WTC11 (cell line): ENCODE measurements at regions not wholly inside any gene's neighbourhood (a gene's known extent, or its start where the extent isn't known, plus 50 kb on each side); places are given as distances from the start of the nearest gene placed in this dataset.

ENCODE experiments used
- ATAC-seq: fragments of 200-7000 bp; cut with Tn5 transposase; 2 replicates; pipeline ENCODE4 v1.10.0; 2021; ENCODE audit warnings: mild to moderate bottlenecking, moderate library complexity
- CTCF ChIA-PET: fragments of 300-600 bp; sonication (Branson Sonifier 250); formaldehyde crosslinking; loops from one replicate; lab custom pipeline; 2021; ENCODE audit warnings: antibody characterized with exemption; lab: Charles Lee
- POLR2A ChIA-PET: fragments of 350-600 bp; sonication (Branson Sonifier 250); formaldehyde crosslinking; loops from one replicate; lab custom pipeline; 2021; ENCODE audit warnings: antibody characterized with exemption; lab: Charles Lee
- DNase-seq: peaks from one replicate; pipeline ENCODE4 v3.0.0; 2021; ENCODE audit warnings: low spot score
- H3K27ac Mint-ChIP-seq: 2 replicates; pipeline ENCODE4 v1.8.0; 2021; ENCODE audit warnings: mixed read lengths
- H3K27me3 Mint-ChIP-seq: 2 replicates; pipeline ENCODE4 v1.8.0; 2021; ENCODE audit warnings: low read depth, mild to moderate bottlenecking, moderate library complexity, mixed read lengths
- H3K36me3 Mint-ChIP-seq: 2 replicates; pipeline ENCODE4 v1.8.0; 2021; ENCODE audit warnings: mixed read lengths
- H3K4me1 Mint-ChIP-seq: 2 replicates; pipeline ENCODE4 v1.8.0; 2022; ENCODE audit warnings: mixed read lengths
- H3K4me3 Mint-ChIP-seq: 2 replicates; pipeline ENCODE4 v1.8.0; 2021; ENCODE audit warnings: mild to moderate bottlenecking, moderate library complexity, mixed read lengths
- H3K9me3 Mint-ChIP-seq: 2 replicates; pipeline ENCODE4 v1.8.0; 2021; ENCODE audit warnings: mixed read lengths
- EMX1 ChIP-seq: fragments of 250-450 bp; sonication (Bioruptor Pico); IDR thresholded peaks from 2 replicates; pipeline ENCODE4 v1.8.0; 2021; ENCODE audit warnings: mild to moderate bottlenecking
- ESRRA ChIP-seq: sonication (generic); formaldehyde crosslinking; IDR thresholded peaks from 2 replicates; pipeline ENCODE4 v1.8.1; 2022; ENCODE audit warnings: mild to moderate bottlenecking, missing genetic modification reagents, borderline replicate concordance
- HMGA2 ChIP-seq: fragments of 250-450 bp; sonication (Bioruptor Pico); IDR thresholded peaks from 2 replicates; pipeline ENCODE4 v1.4.0; 2021; ENCODE audit warnings: mild to moderate bottlenecking, moderate library complexity
- MXD4 ChIP-seq: fragments of 250-450 bp; sonication (Bioruptor Pico); IDR thresholded peaks from 2 replicates; pipeline ENCODE4 v1.8.0; 2021; ENCODE audit warnings: mild to moderate bottlenecking, moderate library complexity, borderline replicate concordance
- MYBL2 ChIP-seq: sonication (generic); formaldehyde crosslinking; IDR thresholded peaks from 2 replicates; pipeline ENCODE4 v1.8.1; 2023; ENCODE audit warnings: mild to moderate bottlenecking, moderate library complexity, missing genetic modification reagents
- OVOL2 ChIP-seq: fragments of 250-450 bp; sonication (Bioruptor Pico); IDR thresholded peaks from 2 replicates; pipeline ENCODE4 v1.9.0; 2021; ENCODE audit warnings: mild to moderate bottlenecking, borderline replicate concordance
- RELA ChIP-seq: sonication (generic); formaldehyde crosslinking; IDR thresholded peaks from 2 replicates; pipeline ENCODE4 v1.8.1; 2022; ENCODE audit warnings: missing genetic modification reagents, mild to moderate bottlenecking, borderline replicate concordance
- TEAD4 ChIP-seq: sonication (generic); formaldehyde crosslinking; IDR thresholded peaks from 2 replicates; pipeline ENCODE4 v1.8.0; 2022; ENCODE audit warnings: mild to moderate bottlenecking, missing genetic modification reagents
- ZNF263 ChIP-seq: sonication (generic); formaldehyde crosslinking; IDR thresholded peaks from 2 replicates; pipeline ENCODE4 v1.8.1; 2022; ENCODE audit warnings: low read depth, mild to moderate bottlenecking, moderate library complexity, missing genetic modification reagents
- ZNF396 ChIP-seq: fragments of 250-450 bp; sonication (Bioruptor Pico); IDR thresholded peaks from 2 replicates; pipeline ENCODE4 v1.8.0; 2021; ENCODE audit warnings: mild to moderate bottlenecking, moderate library complexity, borderline replicate concordance
- ZNF416 ChIP-seq: fragments of 250-450 bp; sonication (Bioruptor Pico); IDR thresholded peaks from 2 replicates; pipeline ENCODE4 v1.9.0; 2021; ENCODE audit warnings: mild to moderate bottlenecking, inconsistent platforms
- ZNF671 ChIP-seq: fragments of 250-450 bp; sonication (Bioruptor Pico); IDR thresholded peaks from 2 replicates; pipeline ENCODE4 v1.8.0; 2021; ENCODE audit warnings: mild to moderate bottlenecking
- TF ChIP-seq, protein P1 (sequence below): sonication (generic); formaldehyde crosslinking; IDR thresholded peaks from 2 replicates; pipeline ENCODE4 v1.8.0; 2023; ENCODE audit warnings: missing genetic modification reagents, mild to moderate bottlenecking, borderline replicate concordance
- TF ChIP-seq, protein P2 (sequence below): sonication (generic); formaldehyde crosslinking; IDR thresholded peaks from 2 replicates; pipeline ENCODE4 v1.8.0; 2022; ENCODE audit warnings: mild to moderate bottlenecking, missing genetic modification reagents
- TF ChIP-seq, protein P3 (sequence below): sonication (generic); formaldehyde crosslinking; IDR thresholded peaks from 2 replicates; pipeline ENCODE4 v1.8.1; 2023; ENCODE audit warnings: mild to moderate bottlenecking, missing genetic modification reagents, moderate library complexity
- TF ChIP-seq, protein P4 (sequence below): sonication (generic); formaldehyde crosslinking; conservative IDR thresholded peaks from 2 replicates; pipeline ENCODE4 v1.8.1; 2023; ENCODE audit warnings: mild to moderate bottlenecking, low read depth, missing genetic modification reagents, moderate library complexity
- TF ChIP-seq, protein P5 (sequence below): sonication (generic); formaldehyde crosslinking; IDR thresholded peaks from 2 replicates; pipeline ENCODE4 v1.8.0; 2022; ENCODE audit warnings: mild to moderate bottlenecking, missing genetic modification reagents

DNA sequence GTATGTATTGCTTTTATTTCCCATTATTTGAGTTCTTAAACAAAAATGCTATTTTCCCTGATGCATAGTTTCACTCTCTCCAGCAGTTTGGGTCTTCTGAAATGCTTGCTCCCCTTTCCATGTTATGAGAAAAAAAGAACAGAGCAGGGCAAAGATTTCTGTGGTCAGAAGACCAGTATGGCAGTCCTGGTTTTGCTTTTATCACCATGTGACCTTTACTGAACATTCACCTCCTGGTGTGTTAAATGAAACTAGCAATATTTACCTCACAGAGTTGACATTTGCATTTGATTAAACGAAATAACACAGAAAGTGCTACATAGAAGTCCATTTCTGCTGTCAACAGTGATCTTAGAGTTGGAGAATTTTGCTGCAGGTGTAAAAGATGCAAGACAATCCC, 141.0 kb upstream of the G2E3 start:
- ChIA-PET CTCF (no interaction called here), POLR2A (no interaction called here)
- ATAC-seq (no peak), DNase-seq (no peak)
- no peak overlapping the region for H3K27ac Mint-ChIP-seq
- no peaks in the 10 kb centered on the region for H3K27me3 Mint-ChIP-seq
- H3K36me3 Mint-ChIP-seq, result peaks cover 4% of the 10 kb centered on the region
- H3K9me3 Mint-ChIP-seq, result peaks cover 4% of the 10 kb centered on the region
- TF ChIP-seq RELA (CRISPR knock-in tag) (no peak), ZNF263 (CRISPR knock-in tag) (no peak), ZNF671 (CRISPR knock-in tag) (no peak), ZNF396 (CRISPR knock-in tag) (no peak)
- TF ChIP-seq, protein P1, sequence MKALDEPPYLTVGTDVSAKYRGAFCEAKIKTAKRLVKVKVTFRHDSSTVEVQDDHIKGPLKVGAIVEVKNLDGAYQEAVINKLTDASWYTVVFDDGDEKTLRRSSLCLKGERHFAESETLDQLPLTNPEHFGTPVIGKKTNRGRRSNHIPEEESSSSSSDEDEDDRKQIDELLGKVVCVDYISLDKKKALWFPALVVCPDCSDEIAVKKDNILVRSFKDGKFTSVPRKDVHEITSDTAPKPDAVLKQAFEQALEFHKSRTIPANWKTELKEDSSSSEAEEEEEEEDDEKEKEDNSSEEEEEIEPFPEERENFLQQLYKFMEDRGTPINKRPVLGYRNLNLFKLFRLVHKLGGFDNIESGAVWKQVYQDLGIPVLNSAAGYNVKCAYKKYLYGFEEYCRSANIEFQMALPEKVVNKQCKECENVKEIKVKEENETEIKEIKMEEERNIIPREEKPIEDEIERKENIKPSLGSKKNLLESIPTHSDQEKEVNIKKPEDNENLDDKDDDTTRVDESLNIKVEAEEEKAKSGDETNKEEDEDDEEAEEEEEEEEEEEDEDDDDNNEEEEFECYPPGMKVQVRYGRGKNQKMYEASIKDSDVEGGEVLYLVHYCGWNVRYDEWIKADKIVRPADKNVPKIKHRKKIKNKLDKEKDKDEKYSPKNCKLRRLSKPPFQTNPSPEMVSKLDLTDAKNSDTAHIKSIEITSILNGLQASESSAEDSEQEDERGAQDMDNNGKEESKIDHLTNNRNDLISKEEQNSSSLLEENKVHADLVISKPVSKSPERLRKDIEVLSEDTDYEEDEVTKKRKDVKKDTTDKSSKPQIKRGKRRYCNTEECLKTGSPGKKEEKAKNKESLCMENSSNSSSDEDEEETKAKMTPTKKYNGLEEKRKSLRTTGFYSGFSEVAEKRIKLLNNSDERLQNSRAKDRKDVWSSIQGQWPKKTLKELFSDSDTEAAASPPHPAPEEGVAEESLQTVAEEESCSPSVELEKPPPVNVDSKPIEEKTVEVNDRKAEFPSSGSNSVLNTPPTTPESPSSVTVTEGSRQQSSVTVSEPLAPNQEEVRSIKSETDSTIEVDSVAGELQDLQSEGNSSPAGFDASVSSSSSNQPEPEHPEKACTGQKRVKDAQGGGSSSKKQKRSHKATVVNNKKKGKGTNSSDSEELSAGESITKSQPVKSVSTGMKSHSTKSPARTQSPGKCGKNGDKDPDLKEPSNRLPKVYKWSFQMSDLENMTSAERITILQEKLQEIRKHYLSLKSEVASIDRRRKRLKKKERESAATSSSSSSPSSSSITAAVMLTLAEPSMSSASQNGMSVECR (CRISPR knock-in tag), result no peak
- no peak overlapping the region for H3K4me3 Mint-ChIP-seq
- peaks cover 9% of the 10 kb centered on the region for H3K4me1 Mint-ChIP-seq

DNA sequence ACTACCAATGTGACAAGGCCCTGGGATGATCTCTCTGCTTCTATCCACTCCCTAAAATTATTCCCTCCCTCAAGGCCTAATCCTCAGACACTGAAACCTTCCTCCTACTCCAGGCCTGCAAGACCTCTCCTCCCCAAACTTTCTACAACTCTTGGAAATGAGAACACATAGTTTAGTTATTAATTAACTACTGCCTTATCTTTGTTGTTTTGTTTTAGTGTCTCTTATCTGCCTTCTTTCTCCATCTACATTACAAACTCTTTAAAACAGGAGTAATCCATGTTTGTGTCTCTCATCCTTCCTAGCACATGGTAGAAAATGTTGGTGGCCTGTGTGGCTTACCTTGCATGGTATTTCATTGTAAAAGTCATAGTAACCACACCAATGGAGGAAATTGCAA, 139.9 kb upstream of the G2E3 start:
- POLR2A ChIA-PET, result no interaction called here
- DNase-seq (no peak), ATAC-seq (no peak)
- no peaks in the 10 kb centered on the region for H3K27me3 Mint-ChIP-seq
- no peaks in the 10 kb centered on the region for H3K36me3 Mint-ChIP-seq
- H3K9me3 Mint-ChIP-seq, result no peaks in the 10 kb centered on the region
- H3K27ac Mint-ChIP-seq, result no peak overlapping the region
- H3K4me1 Mint-ChIP-seq, result peaks cover 9% of the 10 kb centered on the region
- H3K4me3 Mint-ChIP-seq, result no peak overlapping the region
- CTCF ChIA-PET, result no interaction called here
- TF ChIP-seq HMGA2 (CRISPR knock-in tag), result no peak
- TF ChIP-seq MXD4, result no peak
- TF ChIP-seq EMX1 (CRISPR knock-in tag), result no peak
- TF ChIP-seq OVOL2 (CRISPR knock-in tag), result no peak
- TF ChIP-seq, protein P2, sequence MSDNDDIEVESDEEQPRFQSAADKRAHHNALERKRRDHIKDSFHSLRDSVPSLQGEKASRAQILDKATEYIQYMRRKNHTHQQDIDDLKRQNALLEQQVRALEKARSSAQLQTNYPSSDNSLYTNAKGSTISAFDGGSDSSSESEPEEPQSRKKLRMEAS (CRISPR knock-in tag), result no peak
- no peak for TF ChIP-seq ESRRA (CRISPR knock-in tag)
- TF ChIP-seq, protein P3, sequence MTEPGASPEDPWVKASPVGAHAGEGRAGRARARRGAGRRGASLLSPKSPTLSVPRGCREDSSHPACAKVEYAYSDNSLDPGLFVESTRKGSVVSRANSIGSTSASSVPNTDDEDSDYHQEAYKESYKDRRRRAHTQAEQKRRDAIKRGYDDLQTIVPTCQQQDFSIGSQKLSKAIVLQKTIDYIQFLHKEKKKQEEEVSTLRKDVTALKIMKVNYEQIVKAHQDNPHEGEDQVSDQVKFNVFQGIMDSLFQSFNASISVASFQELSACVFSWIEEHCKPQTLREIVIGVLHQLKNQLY (CRISPR knock-in tag), result no peak
- TF ChIP-seq, protein P4, sequence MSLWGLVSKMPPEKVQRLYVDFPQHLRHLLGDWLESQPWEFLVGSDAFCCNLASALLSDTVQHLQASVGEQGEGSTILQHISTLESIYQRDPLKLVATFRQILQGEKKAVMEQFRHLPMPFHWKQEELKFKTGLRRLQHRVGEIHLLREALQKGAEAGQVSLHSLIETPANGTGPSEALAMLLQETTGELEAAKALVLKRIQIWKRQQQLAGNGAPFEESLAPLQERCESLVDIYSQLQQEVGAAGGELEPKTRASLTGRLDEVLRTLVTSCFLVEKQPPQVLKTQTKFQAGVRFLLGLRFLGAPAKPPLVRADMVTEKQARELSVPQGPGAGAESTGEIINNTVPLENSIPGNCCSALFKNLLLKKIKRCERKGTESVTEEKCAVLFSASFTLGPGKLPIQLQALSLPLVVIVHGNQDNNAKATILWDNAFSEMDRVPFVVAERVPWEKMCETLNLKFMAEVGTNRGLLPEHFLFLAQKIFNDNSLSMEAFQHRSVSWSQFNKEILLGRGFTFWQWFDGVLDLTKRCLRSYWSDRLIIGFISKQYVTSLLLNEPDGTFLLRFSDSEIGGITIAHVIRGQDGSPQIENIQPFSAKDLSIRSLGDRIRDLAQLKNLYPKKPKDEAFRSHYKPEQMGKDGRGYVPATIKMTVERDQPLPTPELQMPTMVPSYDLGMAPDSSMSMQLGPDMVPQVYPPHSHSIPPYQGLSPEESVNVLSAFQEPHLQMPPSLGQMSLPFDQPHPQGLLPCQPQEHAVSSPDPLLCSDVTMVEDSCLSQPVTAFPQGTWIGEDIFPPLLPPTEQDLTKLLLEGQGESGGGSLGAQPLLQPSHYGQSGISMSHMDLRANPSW (CRISPR knock-in tag), result no peak
- TF ChIP-seq, protein P5, sequence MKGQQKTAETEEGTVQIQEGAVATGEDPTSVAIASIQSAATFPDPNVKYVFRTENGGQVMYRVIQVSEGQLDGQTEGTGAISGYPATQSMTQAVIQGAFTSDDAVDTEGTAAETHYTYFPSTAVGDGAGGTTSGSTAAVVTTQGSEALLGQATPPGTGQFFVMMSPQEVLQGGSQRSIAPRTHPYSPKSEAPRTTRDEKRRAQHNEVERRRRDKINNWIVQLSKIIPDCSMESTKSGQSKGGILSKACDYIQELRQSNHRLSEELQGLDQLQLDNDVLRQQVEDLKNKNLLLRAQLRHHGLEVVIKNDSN (CRISPR knock-in tag), result no peak
- no peak for TF ChIP-seq TEAD4
- TF ChIP-seq ZNF416 (CRISPR knock-in tag), result no peak
- TF ChIP-seq MYBL2 (CRISPR knock-in tag), result no peak
